ENCODE measurements at regions not wholly inside any gene's neighbourhood (a gene's known extent, or its start where the extent isn't known, plus 50 kb on each side); places are given as distances from the start of the nearest gene placed in this dataset.
"Not testable (repeated sequence)": the region's sequence is repeated elsewhere in the genome, so short reads cannot be mapped to it uniquely, and the experiment has no call there.

DNA sequence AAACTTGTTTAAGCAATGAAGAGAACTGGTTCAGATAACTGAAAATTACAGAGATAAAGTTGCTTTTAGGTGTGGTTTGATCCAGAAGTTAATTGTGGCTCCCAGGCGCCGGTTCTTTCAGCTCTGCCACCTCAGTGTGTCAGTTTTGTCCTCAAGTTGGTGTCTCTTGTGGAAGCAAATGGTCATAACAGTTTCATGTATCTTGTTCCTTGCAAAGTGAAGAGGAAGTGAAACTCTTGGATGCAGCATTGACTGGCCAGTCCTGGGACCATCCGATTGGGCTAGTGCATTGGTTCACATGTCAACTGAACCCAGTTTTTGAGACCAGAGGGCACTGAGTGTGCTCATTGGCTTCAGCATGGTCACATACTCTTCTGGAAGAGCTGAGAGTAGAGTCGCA is 181.4 kb upstream of the GRM7 start:
- Histone ChIP-seq H3K27ac (no peak overlapping the region), H3K4me1 (no peaks in the 10 kb centered on the region), H3K27me3 (no peaks in the 10 kb centered on the region), H3K36me3 (no peaks in the 10 kb centered on the region), H3K9me3 (no peaks in the 10 kb centered on the region), H3K4me3 (no peak overlapping the region)
- DNase-seq (ENCODE audit: low spot score in 2 of 2), result no peak
- TF ChIP-seq POLR2AphosphoS5 (IDR thresholded peaks at IDR 0.05) (no peak), POLR2A (IDR thresholded peaks at IDR 0.05) (no peak), CTCF (IDR thresholded peaks at IDR 0.05) (no peak)
- intact Hi-C loops (cut with DNase I; ENCODE audit: low total_unique reads), result no loop called here

- Histone ChIP-seq H3K9me3 (no peaks in the 10 kb centered on the region), H3K4me3 (no peak overlapping the region), H3K36me3 (no peaks in the 10 kb centered on the region), H3K4me1 (no peaks in the 10 kb centered on the region), H3K27me3 (no peaks in the 10 kb centered on the region), H3K27ac (no peak overlapping the region)
- no peak for DNase-seq (ENCODE audit: low spot score in 2 of 2)
- TF ChIP-seq POLR2A (IDR thresholded peaks at IDR 0.05), result no peak
- no peak for TF ChIP-seq CTCF (IDR thresholded peaks at IDR 0.05)
- TF ChIP-seq POLR2AphosphoS5 (IDR thresholded peaks at IDR 0.05), result no peak
- intact Hi-C loops (cut with DNase I; ENCODE audit: low total_unique reads), result no loop called here
These were observed 180.7 kb upstream of the GRM7 start for GRCh38 chr3:6680119-6680806.

DNA sequence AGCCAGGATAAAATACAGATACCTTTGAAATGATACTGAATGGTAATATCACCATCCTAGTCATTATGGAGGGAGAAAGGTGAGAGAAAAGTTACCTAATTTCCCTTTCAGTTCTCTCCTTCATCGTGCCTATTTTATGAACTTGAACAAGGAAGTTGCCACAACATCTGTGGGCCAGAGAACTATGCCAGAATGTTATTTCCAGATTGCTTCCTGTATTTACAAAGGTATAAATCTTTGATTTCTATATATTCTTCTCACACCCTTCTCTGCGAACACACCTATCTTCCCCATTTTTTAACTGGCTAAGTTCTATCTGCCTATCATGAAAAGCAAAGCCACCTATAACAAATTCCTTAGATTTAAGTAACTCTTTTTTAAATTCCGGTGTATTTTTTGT is 163.6 kb upstream of the GRM7 start:
- Histone ChIP-seq H3K27ac (no peak overlapping the region), H3K4me1 (no peaks in the 10 kb centered on the region), H3K4me3 (no peak overlapping the region), H3K9me3 (no peaks in the 10 kb centered on the region), H3K36me3 (peaks cover 3% of the 10 kb centered on the region), H3K27me3 (peaks cover 0 to 7% of the 10 kb centered on the region in 2 donors)
- intact Hi-C loops (cut with DNase I; ENCODE audit: low total_unique reads), result loop anchor here (2.0 kb wide), 1 partner anchor 50 kb away; no protein-coding TSS in a partner anchor
- no peak for DNase-seq (ENCODE audit: low spot score in 2 of 2)
- TF ChIP-seq POLR2A (IDR thresholded peaks at IDR 0.05) (no peak), POLR2AphosphoS5 (IDR thresholded peaks at IDR 0.05) (no peak), CTCF (IDR thresholded peaks at IDR 0.05) (no peak)

DNA sequence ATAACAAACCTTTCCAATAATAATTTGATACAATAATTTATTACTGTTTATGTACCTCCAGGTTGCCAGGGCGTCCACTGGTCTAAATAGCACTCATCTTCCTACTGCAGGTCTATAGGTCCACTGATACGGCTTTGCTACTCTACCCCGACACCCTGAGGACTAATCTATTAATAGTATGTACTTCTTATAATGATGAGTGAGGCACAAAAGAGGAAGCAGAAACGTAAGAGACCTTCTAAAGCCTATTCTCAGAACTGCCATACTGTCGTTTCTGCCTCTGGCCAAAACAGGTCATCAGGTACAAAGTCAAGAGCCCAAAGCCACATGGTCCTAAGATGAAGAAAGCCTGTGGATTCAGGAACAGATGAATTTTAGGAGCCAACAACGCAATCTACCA is 163.2 kb upstream of the GRM7 start:
- Histone ChIP-seq H3K4me1 (no peaks in the 10 kb centered on the region), H3K36me3 (peaks cover 3% of the 10 kb centered on the region), H3K4me3 (no peak overlapping the region), H3K9me3 (no peaks in the 10 kb centered on the region), H3K27me3 (peaks cover 0 to 7% of the 10 kb centered on the region in 2 donors), H3K27ac (no peak overlapping the region)
- no peak for DNase-seq (ENCODE audit: low spot score in 2 of 2)
- TF ChIP-seq POLR2A (IDR thresholded peaks at IDR 0.05) (no peak), CTCF (IDR thresholded peaks at IDR 0.05) (no peak), POLR2AphosphoS5 (IDR thresholded peaks at IDR 0.05) (no peak)
- intact Hi-C loops (cut with DNase I; ENCODE audit: low total_unique reads), result loop anchor here (2.0 kb wide), 1 partner anchor 49 kb away; no protein-coding TSS in a partner anchor

DNA sequence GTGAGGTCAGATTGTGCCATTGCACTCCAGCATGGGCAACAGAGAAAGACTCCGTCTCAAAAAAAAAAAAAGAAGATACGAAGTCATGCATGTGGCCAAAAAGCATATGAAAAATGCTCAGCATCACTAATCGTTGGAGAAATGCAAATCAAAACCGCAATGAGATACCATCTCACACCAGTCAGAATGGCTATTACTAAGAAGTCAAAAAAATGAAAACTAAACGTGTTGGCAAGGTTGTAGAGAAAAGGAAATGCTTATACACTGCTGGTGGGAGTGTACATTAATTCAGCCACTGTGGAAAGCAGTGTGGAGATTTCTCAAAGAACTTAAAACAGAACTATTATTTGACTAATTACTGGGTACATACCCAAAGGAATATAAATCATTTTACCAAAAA is 156.1 kb upstream of the GRM7 start:
- not testable (repeated sequence) for H3K9me3 ChIP-seq

More for the DNA sequence above, 156.1 kb upstream of the GRM7 start:
- H3K4me1 ChIP-seq; intact Hi-C loops (cut with DNase I; ENCODE audit: low total_unique reads); H3K36me3 ChIP-seq; H3K4me3 ChIP-seq; DNase-seq (ENCODE audit: low spot score in 2 of 2); H3K27me3 ChIP-seq; H3K27ac ChIP-seq: not testable (repeated sequence)
